PC-9 (cell line): ENCODE measurements at regions not wholly inside any gene's neighbourhood (a gene's known extent, or its start where the extent isn't known, plus 50 kb on each side); places are given as distances from the start of the nearest gene placed in this dataset.

ENCODE experiments used
- BruUV-seq: library from RNA; stranded (reverse); fragments of 400-500 nt; replicated peaks from 2 replicates; lab custom pipeline; 2021; lab: Mats Ljungman, UMichigan
- CTCF ChIA-PET: fragments of 300-600 bp; sonication (Branson Sonifier 250); formaldehyde crosslinking; loops from one replicate; lab custom pipeline; 2022; ENCODE audit warnings: antibody characterized with exemption; lab: Charles Lee
- POLR2A ChIA-PET: fragments of 300-600 bp; sonication (Branson Sonifier 250); formaldehyde crosslinking; loops from one replicate; lab custom pipeline; 2022; ENCODE audit warnings: antibody characterized with exemption; ENCODE audit not compliant: unreplicated experiment; lab: Charles Lee
- DNase-seq, 2 experiments: peaks; one replicate each; pipeline versions ENCODE4 v3.0.0 to v3.0.0-alpha.2; 2015 to 2022; ENCODE audit warnings: mixed read lengths in 1 of 2
- H2AFZ ChIP-seq: fragments of 200-600 bp; sonication (generic); 2 replicates; pipeline ENCODE4 v1.8.1; 2017; ENCODE audit warnings: antibody characterized with exemption
- H3F3A ChIP-seq: fragments of 200-600 bp; sonication (generic); 2 replicates; pipeline ENCODE4 v1.8.1; 2017; ENCODE audit warnings: antibody characterized with exemption, mild to moderate bottlenecking, low read depth; ENCODE audit not compliant: insufficient read depth
- H3K27ac ChIP-seq: fragments of 200-600 bp; sonication (generic); 2 replicates; pipeline ENCODE4 v1.6.1; 2016; ENCODE audit warnings: mixed run types
- H3K27me3 ChIP-seq: fragments of 200-600 bp; sonication (generic); 2 replicates; pipeline ENCODE4 v1.6.1; 2016; ENCODE audit warnings: low read depth, mixed run types; ENCODE audit not compliant: insufficient read depth
- H3K36me3 ChIP-seq: fragments of 200-600 bp; sonication (generic); 2 replicates; pipeline ENCODE4 v1.6.1; 2016; ENCODE audit warnings: low read depth, mixed run types
- H3K4me1 ChIP-seq: fragments of 200-600 bp; sonication (generic); replicated peaks from 2 replicates; pipeline ENCODE4 v1.6.1; 2016; ENCODE audit warnings: mixed run types; ENCODE audit not compliant: insufficient read depth
- H3K4me2 ChIP-seq: fragments of 200-600 bp; sonication (generic); 2 replicates; pipeline ENCODE4 v1.6.1; 2017; ENCODE audit warnings: mixed run types
- H3K4me3 ChIP-seq: fragments of 200-600 bp; sonication (generic); 2 replicates; pipeline ENCODE4 v1.6.1; 2016; ENCODE audit warnings: mixed run types
- H3K79me2 ChIP-seq: fragments of 200-600 bp; sonication (generic); 2 replicates; pipeline ENCODE4 v1.6.1; 2017; ENCODE audit warnings: low read depth, mixed run types
- H3K9me2 ChIP-seq: fragments of 200-600 bp; sonication (generic); 2 replicates; pipeline ENCODE4 v1.8.1; 2017; ENCODE audit warnings: mild to moderate bottlenecking; ENCODE audit not compliant: insufficient read depth
- H3K9me3 ChIP-seq: fragments of 200-600 bp; sonication (generic); 2 replicates; pipeline ENCODE4 v1.8.1; 2016; ENCODE audit warnings: low read depth; ENCODE audit not compliant: insufficient read depth
- H4K20me1 ChIP-seq: fragments of 200-600 bp; sonication (generic); 2 replicates; pipeline ENCODE4 v1.8.1; 2017; ENCODE audit not compliant: insufficient read depth
- EZH2 ChIP-seq: fragments of 200-600 bp; sonication (generic); IDR thresholded peaks from 2 replicates; pipeline ENCODE4 v1.8.0; 2017; ENCODE audit warnings: antibody characterized with exemption, low read depth
- intact Hi-C: fragments of 100-400 bp; cut with micrococcal nuclease; formaldehyde crosslinking; loops from one replicate; pipeline ENCODE4 v1.10.0; 2022; ENCODE audit not compliant: unreplicated experiment
- TF ChIP-seq, protein P1 (sequence below): fragments of 200-600 bp; sonication (generic); conservative IDR thresholded peaks from 2 replicates; pipeline ENCODE4 v1.6.1; 2017; ENCODE audit warnings: mixed run types, antibody characterized with exemption, mild to moderate bottlenecking, moderate library complexity

- CTCF ChIA-PET = interaction anchor here (0.5 to 1.0 kb wide), 4 partner anchors 91 to 790 kb away, joined by 3 to 5 read pairs (median 4); no protein-coding TSS in a partner anchor
- BruUV-seq = no TSS peak
Measured at GRCh38 chr10:29857843-29858701, 201.3 kb downstream of the JCAD start.

GRCh38 chr10:29856295-29856694 is 203.1 kb downstream of the JCAD start:
- Histone ChIP-seq H3K9me3 (no peaks in the 10 kb centered on the region), H3K36me3 (no peaks in the 10 kb centered on the region), H3K27ac (no peak overlapping the region), H3K4me1 (peaks cover 20% of the 10 kb centered on the region), H2AFZ (no peak overlapping the region), H3K4me3 (no peak overlapping the region), H3F3A (0 out of 2 replicates have a peak, but pooled peaks cover 7% of the 10 kb centered on the region), H3K4me2 (no peak overlapping the region), H3K27me3 (no peaks in the 10 kb centered on the region), H3K79me2 (no peaks in the 10 kb centered on the region), H3K9me2 (no peaks in the 10 kb centered on the region), H4K20me1 (no peaks in the 10 kb centered on the region)
- ChIA-PET POLR2A (no interaction called here), CTCF (no interaction called here)
- no peak for TF ChIP-seq EZH2
- TF ChIP-seq, protein P1, sequence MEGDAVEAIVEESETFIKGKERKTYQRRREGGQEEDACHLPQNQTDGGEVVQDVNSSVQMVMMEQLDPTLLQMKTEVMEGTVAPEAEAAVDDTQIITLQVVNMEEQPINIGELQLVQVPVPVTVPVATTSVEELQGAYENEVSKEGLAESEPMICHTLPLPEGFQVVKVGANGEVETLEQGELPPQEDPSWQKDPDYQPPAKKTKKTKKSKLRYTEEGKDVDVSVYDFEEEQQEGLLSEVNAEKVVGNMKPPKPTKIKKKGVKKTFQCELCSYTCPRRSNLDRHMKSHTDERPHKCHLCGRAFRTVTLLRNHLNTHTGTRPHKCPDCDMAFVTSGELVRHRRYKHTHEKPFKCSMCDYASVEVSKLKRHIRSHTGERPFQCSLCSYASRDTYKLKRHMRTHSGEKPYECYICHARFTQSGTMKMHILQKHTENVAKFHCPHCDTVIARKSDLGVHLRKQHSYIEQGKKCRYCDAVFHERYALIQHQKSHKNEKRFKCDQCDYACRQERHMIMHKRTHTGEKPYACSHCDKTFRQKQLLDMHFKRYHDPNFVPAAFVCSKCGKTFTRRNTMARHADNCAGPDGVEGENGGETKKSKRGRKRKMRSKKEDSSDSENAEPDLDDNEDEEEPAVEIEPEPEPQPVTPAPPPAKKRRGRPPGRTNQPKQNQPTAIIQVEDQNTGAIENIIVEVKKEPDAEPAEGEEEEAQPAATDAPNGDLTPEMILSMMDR = no peak
- BruUV-seq = no TSS peak
- DNase-seq = no peak
- intact Hi-C loops = no loop called here

More at GRCh38 chr10:29857843-29858701, 201.3 kb downstream of the JCAD start:
- TF ChIP-seq EZH2 = no peak
- TF ChIP-seq, protein P1 = peak; percentile 73
- Histone ChIP-seq H3K79me2 (no peaks in the 10 kb centered on the region), H3K9me3 (no peaks in the 10 kb centered on the region), H3F3A (peaks cover 22% of the 10 kb centered on the region; the same call in 1 of the 2 replicates), H3K27me3 (no peaks in the 10 kb centered on the region), H3K27ac (peak overlapping the region; percentile 60), H2AFZ (peak overlapping the region; percentile 52; the same call in 1 of the 2 replicates), H3K9me2 (no peaks in the 10 kb centered on the region), H4K20me1 (no peaks in the 10 kb centered on the region), H3K4me3 (no peak overlapping the region), H3K4me1 (peaks cover 35% of the 10 kb centered on the region), H3K4me2 (peak overlapping the region; percentile 68), H3K36me3 (no peaks in the 10 kb centered on the region)
- peak; percentile 79 for DNase-seq
- intact Hi-C loops = loop anchor here (1.0 to 2.0 kb wide), 5 partner anchors 46 to 199 kb away; no protein-coding TSS in a partner anchor
- POLR2A ChIA-PET = interaction anchor here (0.6 to 1.1 kb wide), 5 partner anchors 54 to 303 kb away, joined by 3 to 6 read pairs (median 4); no protein-coding TSS in a partner anchor

DNA sequence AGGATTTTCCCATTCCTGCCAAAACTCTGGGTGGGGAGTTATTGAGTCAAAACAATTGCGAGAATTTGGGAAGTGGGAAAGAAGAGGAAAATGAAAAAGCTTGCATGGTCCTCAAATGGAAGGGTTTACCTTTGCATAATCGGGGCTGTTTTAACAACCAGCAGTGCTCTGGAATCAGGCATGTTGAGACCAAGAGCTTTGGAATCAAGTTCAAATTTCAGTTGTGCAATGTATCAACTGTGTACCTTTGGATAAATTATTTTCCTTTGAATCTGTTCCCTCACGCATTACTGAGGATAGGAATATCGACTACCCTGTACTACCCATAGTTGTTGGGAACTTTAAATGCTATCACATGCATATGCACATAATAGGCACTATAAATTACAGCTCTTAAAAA is 205.5 kb downstream of the JCAD start:
- H3K36me3 ChIP-seq = no peaks in the 10 kb centered on the region
- intact Hi-C loops = no loop called here
- H3K9me3 ChIP-seq = no peaks in the 10 kb centered on the region
- no peaks in the 10 kb centered on the region for H3K27me3 ChIP-seq
- no peaks in the 10 kb centered on the region for H4K20me1 ChIP-seq
- no peak overlapping the region for H3K4me2 ChIP-seq
- no peak overlapping the region for H2AFZ ChIP-seq
- ChIA-PET CTCF (no interaction called here), POLR2A (interaction anchor here (0.5 to 0.7 kb wide), 3 partner anchors 77 to 216 kb away, joined by 3 to 8 read pairs (median 4); no protein-coding TSS in a partner anchor)
- DNase-seq = no peak
- no peaks in the 10 kb centered on the region for H3K79me2 ChIP-seq
- TF ChIP-seq EZH2 = no peak
- TF ChIP-seq, protein P1 = no peak
- peaks cover 12% of the 10 kb centered on the region for H3K4me1 ChIP-seq
- BruUV-seq = no TSS peak
- 0 out of 2 replicates have a peak, but pooled peaks cover 7% of the 10 kb centered on the region for H3F3A ChIP-seq
- H3K9me2 ChIP-seq = no peaks in the 10 kb centered on the region
- H3K27ac ChIP-seq = no peak overlapping the region
- H3K4me3 ChIP-seq = no peak overlapping the region
